HG03196 (cell line): ENCODE measurements at regions not wholly inside any gene's neighbourhood (a gene's known extent, or its start where the extent isn't known, plus 50 kb on each side); places are given as distances from the start of the nearest gene placed in this dataset.
"Not testable (repeated sequence)": the region's sequence is repeated elsewhere in the genome, so short reads cannot be mapped to it uniquely, and the experiment has no call there.

Source experiments
- ATAC-seq: cut with Tn5 transposase; IDR thresholded peaks from one replicate; pipeline ENCODE4 v1.9.1; 2021; ENCODE audit not compliant: unreplicated experiment

- not testable (repeated sequence) for ATAC-seq
Observed at GRCh38 chr20:53777402-53777801, 183.8 kb upstream of the ZNF217 start.

- no peak for ATAC-seq
Observed at GRCh38 chr20:53776858-53777257, 183.2 kb upstream of the ZNF217 start.

DNA sequence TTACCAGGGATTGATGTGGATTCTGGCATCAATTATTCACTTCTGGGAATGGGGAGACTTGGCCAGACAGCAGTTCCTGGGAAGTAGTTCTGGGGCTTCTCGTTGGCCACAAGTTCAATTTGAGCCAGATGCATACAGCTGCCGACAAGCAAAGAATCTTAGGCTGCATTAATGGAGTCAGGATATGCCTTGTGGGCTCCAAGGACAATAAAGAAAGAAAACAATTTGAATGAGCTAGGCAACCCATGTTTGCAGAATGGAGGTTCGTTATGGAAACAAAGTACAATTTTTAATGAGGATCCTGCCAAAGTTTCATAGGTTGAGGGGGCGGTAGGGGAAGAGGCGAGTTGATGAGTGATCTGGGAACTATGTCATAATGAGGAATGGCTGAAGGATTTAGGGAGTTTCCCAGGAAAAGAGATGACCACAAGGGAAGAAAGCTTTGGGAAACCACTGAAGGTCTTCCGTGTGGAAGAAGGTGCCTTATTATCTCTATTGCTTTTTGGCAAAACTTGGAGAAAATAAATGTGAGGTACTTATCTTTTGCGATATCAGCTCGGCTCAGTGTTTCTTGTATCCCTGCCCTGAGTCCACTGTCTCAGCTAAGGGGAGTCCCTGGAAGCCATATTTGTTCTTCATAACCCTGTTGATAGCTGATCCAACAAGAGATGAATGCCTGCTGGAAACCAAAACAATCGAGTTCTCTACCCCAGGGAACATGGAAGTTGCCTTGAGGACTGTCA lies 181.0 kb upstream of the ZNF217 start:
- no peak for ATAC-seq

DNA sequence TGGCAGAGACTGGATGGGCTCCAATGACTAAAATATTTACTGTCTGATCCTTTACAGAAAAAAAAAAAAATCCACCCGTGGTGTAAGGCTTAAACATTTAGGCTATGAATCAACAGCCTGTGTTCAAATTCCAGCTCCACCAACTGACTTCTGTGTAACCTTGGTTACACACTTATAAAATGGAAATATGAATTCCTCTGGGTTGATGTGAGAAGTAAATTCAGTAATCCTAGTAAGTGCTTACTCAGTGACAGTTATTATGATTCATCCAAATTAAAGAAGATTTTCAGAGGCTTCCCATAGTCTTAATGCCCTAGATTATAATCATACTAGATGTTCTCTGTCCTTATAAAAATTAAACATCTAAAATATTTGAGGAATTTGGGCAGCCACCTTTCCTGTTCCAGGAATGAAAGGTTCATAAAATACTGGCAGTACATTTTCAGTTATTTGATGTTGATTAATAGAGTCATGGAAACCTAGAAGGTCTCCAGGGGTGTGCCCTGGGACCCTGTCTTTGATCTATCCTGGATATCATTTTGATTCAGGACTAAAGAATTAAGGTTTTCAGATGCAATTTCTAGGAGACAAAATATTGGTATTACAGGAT lies 180.3 kb upstream of the ZNF217 start:
- no peak for ATAC-seq

DNA sequence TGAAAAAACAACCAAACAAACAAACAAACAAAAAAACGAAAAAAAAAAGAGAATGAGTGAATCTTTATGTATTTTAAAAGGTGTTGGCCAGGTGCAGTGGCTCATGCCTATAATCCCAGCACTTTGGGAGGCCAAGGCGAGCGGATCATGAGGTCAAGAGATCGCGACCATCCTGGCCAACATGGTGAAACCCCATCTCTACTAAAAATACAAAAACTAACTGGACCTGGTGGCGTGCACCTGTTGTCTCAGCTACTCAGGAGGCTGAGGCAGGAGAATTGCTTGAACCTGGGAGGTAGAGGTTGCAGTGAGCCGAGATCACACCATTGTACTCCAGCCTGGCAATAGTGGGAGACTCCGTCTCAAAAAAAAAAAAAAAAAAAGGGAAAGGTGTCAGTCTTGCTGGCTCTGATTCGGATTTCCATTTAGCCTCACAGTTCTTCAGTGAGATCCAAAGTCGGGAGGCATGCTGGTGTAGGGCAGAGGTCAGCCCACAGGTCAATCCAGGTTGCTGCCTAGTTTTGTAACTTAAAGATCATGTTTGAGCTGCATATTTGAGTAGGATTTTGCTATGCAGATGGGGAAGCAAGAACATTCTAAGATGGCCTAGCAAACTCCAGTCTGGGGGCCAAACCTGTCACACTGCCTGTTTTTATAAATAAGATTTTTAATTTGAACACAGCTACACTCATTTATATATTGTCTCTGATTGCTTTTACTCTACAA lies 179.6 kb upstream of the ZNF217 start:
- not testable (repeated sequence) for ATAC-seq

- ATAC-seq, result no peak
Observed at GRCh38 chr20:53769041-53769440, 175.4 kb upstream of the ZNF217 start.

DNA sequence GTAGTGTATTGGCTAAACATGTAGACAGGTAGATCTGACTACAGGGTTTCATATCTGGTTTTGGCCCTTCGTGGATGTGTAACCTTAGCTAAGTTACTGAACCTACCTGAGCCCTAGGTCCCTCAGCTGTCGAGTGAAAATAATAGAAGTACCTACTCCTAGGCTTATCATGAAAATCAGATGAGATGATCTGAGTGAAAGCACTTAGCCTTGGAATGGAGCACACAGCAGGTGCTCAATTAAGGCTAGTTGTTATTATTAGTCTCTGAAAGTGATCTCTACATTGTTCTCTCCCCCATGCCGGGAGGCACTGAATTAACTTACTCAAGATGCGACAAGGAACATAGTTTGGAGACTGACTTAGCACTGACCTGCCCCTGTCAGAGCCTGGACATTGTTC lies 174.7 kb upstream of the ZNF217 start:
- ATAC-seq, result no peak

- peak; percentile 57 for ATAC-seq
Observed at GRCh38 chr20:53767206-53767930, 173.7 kb upstream of the ZNF217 start.

GRCh38 chr20:53764415-53764800 lies 170.8 kb upstream of the ZNF217 start:
- ATAC-seq, result no peak

DNA sequence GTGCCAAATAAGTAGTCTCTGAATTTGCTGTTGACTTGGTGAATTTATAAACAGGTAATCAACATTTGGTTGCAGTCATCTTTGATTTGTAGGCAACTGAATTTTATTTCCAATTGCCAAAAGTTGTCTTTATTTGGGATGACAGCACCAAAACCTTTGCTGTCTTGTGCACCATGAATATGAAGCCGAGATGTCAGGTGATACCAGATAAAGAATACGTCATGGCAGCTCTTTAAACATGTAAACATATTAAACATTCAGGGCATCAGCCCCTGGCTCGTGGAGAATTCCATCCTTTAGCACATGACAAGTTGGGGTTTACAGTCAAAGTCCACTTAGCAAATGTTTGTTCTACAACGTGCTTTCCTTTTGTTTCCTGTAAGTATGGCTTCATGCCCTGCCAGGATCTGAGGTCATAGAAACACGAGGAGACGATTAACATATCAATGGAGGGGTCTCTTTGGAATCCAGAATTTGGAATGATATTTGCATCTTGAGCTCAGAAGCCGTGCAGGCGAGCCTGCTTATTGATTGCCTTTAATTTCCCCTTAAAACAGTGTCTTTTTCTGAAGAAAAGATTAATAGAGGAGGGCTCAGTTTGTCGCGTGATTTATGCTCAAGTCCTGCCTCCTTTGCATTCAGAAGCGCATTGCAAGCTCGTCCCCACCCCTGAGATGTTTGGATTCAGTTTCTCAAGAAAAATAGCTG lies 170.2 kb upstream of the ZNF217 start:
- no peak for ATAC-seq

- ATAC-seq, result not testable (repeated sequence)
Observed at GRCh38 chr20:53762423-53762798, 168.8 kb upstream of the ZNF217 start.

GRCh38 chr20:53760025-53760441 lies 166.4 kb upstream of the ZNF217 start:
- no peak for ATAC-seq

DNA sequence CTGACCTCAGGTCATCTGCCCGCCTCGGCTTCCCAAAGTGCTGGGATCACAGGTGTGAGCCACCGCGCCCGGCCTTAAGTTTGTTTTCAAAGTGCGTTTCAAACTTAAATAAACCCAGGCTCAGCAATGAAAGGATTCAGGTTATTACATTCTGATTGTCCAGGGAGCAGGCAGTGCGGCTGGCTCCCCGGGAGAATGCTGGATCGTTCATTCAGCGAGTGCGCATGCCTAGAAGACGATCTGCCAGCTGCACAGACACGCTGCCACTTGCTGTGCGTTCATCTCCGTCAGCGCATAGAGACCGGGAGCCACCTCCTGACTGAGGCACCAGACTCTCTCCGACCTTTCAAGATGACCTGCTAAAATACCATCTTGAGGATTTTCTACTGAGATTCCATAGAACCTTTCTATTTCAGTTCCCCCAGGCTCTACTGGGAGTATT lies 163.9 kb upstream of the ZNF217 start:
- ATAC-seq, result no peak

DNA sequence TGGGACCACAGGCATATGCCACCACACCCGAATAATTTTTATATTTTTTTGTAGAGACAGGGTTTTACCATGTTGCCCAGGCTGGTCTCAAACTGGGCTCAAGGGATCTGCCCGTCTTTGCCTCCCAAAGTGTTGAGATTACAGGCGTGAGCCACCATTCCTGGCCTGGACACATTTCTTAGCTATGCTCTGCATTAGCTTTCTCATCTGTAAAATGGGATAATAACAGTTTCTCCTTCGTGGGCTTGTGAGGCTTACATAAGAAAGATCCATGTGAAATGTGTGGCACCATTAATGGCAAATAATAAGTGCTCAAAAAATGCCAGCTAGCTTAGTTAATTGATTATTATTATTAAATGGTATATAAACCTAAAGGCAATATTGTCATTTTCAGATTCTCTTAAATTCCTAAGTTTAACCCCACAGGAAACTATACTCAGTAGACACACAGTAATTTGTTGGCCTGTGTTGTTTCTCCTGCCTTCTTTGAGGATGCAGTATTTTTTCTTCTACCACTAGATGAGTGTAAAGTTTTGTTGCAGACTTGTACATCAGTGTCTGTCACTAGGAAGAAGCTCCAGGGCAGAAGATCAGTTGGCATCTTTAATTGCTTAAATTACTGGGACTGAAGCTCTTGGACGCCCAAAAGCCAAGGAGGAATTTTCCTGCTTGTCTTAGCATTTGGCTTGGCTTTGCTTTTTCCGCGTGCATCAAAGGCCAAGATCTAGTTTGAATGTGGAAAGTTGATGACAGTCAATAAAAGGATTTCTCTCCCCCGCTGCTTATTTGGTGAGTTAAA lies 162.3 kb upstream of the ZNF217 start:
- no peak for ATAC-seq

- ATAC-seq, result no peak
Observed at GRCh38 chr20:53753880-53754459, 160.3 kb upstream of the ZNF217 start.

DNA sequence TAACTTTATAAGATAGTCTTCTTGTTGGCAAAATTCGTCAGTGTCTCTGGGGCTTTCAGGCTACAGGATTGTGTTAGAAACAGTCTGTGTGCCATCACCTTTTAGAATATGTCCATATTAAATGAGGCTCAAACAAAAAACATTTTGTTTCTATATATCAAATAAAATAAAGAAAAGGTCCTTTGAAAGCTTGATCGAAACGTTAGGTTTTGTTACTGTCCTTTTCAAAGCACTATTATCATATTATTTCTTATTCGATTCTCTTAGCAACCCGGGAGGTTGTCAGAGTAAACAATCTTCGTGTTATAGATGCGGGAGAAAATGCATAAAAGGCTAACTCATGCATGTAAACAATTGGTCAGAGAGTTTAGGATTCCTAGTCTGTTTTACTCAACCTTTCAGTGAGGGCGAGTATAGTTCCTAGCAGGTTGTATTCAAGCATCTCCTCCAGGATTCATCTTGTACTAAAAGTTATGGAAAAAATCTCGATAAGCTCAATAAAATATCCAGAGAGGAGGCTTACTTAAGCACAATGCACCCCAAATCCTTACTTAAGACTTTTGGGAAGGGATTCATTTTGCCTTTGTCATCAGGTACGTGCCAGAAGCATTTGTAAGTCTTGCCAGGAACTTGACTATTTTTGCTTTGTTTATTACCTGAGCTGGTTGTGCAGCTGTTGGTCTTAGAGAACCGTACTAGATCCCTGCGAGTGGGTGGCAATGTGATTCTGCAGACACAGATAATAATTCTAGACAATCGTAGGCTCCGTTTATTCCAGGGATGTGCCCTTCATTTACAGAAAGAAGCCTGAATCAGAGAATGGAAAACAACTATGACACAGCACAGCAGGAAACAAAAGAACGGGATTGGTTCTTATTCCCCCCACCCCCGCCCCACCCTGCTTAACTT lies 159.6 kb upstream of the ZNF217 start:
- no peak for ATAC-seq

DNA sequence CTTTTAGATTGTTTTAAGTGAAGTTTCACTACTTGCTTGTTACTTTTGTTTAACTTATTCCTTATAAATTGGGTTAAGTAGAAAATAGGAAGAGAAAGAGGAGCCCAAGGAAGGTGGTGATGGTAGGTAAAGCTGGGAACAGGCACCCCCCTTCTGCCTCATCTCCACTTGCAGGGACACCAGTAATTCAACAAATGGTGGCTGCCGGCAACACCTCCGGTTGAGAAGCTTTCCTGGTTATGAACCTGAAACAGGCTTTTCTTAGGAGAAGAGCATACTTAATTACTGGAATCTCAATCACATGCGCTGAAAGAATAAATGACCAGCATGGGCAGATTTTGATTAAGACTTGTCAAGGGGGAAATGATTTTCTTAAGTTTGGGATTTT lies 158.9 kb upstream of the ZNF217 start:
- no peak for ATAC-seq

DNA sequence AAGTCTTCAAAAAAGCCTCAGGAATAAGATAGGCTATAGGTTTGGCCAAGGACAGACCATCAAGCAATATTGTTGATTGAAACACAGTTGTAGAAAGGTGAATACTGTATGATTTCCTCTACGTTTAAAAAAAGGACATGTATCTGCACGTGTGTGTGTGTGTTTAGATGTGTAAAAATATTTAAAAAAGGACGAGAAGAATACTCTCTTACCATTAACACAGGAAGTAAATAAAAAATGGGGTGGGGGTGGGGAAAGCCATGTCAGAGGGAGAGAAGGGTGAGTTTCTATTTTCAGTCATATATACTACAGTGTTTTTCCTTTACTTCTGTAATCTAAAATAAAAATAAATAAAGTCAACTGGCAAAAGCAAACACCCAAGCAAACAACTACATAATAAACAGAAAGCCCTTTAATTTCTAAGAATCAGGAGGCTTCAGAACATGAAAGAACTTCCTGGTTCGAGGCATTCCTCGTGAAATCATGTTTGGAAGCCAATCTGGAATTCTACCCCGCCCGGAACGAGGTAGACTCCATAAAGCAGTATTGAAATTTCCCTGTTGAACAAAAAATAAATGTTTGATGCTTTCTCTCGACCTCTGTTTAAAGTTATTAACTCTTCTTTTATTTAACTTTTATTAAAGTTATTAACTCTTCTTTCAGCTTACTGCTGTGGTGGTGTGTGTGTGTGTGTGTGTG lies 158.1 kb upstream of the ZNF217 start:
- ATAC-seq, result no peak
